B cell (primary cell): ENCODE measurements at regions not wholly inside any gene's neighbourhood (a gene's known extent, or its start where the extent isn't known, plus 50 kb on each side); places are given as distances from the start of the nearest gene placed in this dataset.

Experiments used
- EZH2 ChIP-seq: IDR thresholded peaks from 2 replicates; pipeline ENCODE4 v1.6.1; 2012; ENCODE audit warnings: borderline replicate concordance, low read depth, mild to moderate bottlenecking, moderate library complexity, low read length; ENCODE audit not compliant: insufficient read depth, poor library complexity, severe bottlenecking
- TF ChIP-seq, protein P1 (sequence below): fragments of 200-600 bp; IDR thresholded peaks from one replicate; pipeline ENCODE4 v1.8.0; 2022; ENCODE audit warnings: antibody characterized with exemption, mild to moderate bottlenecking

DNA sequence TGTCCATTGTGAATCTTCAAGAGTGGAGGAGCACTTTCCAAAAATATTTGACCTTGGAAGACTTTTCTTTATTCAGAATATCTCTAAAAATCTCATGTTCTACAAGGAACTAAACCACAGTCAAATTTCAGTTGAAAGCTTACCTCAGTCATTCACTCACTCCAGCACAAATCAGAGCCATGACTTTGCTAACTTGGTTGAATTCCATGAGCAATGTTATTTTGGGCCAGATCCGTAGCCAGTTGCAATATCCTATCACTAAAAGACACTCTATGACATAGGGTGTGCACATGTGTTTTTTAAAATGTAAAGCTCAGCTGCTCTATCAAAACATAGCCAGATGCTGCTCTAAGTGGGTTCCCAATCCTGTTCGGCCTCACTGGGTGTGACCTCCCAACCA, 156.1 kb upstream of the ANKRD55 start:
- TF ChIP-seq, protein P1, sequence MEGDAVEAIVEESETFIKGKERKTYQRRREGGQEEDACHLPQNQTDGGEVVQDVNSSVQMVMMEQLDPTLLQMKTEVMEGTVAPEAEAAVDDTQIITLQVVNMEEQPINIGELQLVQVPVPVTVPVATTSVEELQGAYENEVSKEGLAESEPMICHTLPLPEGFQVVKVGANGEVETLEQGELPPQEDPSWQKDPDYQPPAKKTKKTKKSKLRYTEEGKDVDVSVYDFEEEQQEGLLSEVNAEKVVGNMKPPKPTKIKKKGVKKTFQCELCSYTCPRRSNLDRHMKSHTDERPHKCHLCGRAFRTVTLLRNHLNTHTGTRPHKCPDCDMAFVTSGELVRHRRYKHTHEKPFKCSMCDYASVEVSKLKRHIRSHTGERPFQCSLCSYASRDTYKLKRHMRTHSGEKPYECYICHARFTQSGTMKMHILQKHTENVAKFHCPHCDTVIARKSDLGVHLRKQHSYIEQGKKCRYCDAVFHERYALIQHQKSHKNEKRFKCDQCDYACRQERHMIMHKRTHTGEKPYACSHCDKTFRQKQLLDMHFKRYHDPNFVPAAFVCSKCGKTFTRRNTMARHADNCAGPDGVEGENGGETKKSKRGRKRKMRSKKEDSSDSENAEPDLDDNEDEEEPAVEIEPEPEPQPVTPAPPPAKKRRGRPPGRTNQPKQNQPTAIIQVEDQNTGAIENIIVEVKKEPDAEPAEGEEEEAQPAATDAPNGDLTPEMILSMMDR = no peak
- TF ChIP-seq EZH2 = no peak
